Astrocyte of the cerebellum (primary cell): ENCODE measurements at regions not wholly inside any gene's neighbourhood (a gene's known extent, or its start where the extent isn't known, plus 50 kb on each side); places are given as distances from the start of the nearest gene placed in this dataset.
"Not testable (repeated sequence)": the region's sequence is repeated elsewhere in the genome, so short reads cannot be mapped to it uniquely, and the experiment has no call there.

Source experiments
- DNase-seq: peaks from one replicate; pipeline ENCODE4 v3.0.0-alpha.2; 2011; ENCODE audit warnings: low read depth
- H3K4me3 ChIP-seq: 2 replicates; pipeline ENCODE4 v1.5.1; 2011; ENCODE audit warnings: mild to moderate bottlenecking, low read depth, low read length, moderate library complexity
- in situ Hi-C: cut with HindIII; loops from 2 replicates; pipeline ENCODE4 v1.10.0; 2017; ENCODE audit warnings: low sequenced_read_pairs
- TF ChIP-seq, protein P1 (sequence below): IDR thresholded peaks from 2 replicates; pipeline ENCODE4 v1.5.1; 2012; ENCODE audit warnings: low read length, low read depth, moderate library complexity, mild to moderate bottlenecking; ENCODE audit errors: missing control alignments

DNA sequence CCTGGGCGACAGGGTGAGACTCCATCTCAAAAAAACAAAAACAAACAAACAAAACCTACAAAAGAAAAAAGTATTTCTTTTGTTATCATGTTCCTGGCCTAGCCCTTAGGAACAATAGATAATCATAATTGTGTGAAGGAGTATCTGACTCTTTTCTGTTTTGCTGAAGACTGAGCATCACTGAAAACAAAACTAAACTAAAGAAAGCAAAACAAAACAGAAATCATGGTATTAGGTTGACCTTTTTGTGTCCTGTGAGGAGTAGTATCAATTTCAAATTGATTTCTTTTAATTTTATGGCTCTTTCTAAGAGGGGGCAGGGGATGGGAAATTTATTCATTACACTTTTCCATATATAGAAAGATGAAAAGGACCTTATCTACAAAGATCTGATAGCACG lies 246.0 kb downstream of the YTHDC2 start:
- DNase-seq = no peak
- TF ChIP-seq, protein P1, sequence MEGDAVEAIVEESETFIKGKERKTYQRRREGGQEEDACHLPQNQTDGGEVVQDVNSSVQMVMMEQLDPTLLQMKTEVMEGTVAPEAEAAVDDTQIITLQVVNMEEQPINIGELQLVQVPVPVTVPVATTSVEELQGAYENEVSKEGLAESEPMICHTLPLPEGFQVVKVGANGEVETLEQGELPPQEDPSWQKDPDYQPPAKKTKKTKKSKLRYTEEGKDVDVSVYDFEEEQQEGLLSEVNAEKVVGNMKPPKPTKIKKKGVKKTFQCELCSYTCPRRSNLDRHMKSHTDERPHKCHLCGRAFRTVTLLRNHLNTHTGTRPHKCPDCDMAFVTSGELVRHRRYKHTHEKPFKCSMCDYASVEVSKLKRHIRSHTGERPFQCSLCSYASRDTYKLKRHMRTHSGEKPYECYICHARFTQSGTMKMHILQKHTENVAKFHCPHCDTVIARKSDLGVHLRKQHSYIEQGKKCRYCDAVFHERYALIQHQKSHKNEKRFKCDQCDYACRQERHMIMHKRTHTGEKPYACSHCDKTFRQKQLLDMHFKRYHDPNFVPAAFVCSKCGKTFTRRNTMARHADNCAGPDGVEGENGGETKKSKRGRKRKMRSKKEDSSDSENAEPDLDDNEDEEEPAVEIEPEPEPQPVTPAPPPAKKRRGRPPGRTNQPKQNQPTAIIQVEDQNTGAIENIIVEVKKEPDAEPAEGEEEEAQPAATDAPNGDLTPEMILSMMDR = no peak
- in situ Hi-C loops = no loop called here
- no peak overlapping the region for H3K4me3 ChIP-seq

DNA sequence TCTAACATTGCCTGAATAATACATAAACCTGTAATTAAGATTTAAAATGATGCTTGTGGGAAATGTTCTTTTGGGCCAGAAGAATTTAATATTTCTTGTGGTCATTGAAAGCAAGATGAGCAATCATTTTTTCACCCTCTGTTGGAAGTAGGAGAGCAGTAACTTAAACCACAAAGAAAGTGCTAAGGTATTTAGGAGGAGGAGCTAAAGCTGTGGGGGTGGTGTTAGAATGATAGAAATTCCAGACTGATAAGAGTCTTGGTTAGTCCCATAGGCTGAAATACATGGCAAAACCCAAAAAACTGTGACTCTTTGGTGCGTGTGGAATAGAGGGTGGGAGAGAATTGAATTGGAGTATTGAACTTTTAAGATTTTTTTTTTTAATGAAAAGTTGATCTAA lies 247.0 kb downstream of the YTHDC2 start:
- in situ Hi-C loops = no loop called here

GRCh38 chr5:113761594-113761993 lies 248.1 kb downstream of the YTHDC2 start:
- no peak overlapping the region for H3K4me3 ChIP-seq
- DNase-seq = no peak
- in situ Hi-C loops = no loop called here
- TF ChIP-seq, protein P1 = no peak

More for the DNA sequence above, 247.0 kb downstream of the YTHDC2 start:
- H3K4me3 ChIP-seq = no peak overlapping the region
- no peak for DNase-seq
- TF ChIP-seq, protein P1 = no peak

DNA sequence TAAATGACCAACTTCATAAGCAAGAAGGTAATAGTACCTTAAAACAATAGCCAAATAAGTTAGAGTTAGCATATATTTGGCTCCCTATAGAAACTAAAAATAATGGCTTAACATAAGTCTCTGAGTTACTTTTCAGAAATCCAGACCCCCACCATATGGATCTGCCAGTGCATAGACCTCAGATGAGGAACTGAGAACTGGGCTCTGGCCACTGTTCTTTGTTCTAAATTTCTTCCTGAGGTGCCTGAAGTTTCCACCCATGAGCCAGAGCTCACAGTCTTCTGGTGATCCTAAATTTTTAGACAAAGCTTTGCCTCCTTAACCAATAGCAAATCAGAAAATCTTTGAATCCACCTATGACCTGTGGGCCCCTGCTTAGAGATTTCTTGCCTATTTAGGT lies 250.9 kb downstream of the YTHDC2 start:
- DNase-seq = no peak

DNA sequence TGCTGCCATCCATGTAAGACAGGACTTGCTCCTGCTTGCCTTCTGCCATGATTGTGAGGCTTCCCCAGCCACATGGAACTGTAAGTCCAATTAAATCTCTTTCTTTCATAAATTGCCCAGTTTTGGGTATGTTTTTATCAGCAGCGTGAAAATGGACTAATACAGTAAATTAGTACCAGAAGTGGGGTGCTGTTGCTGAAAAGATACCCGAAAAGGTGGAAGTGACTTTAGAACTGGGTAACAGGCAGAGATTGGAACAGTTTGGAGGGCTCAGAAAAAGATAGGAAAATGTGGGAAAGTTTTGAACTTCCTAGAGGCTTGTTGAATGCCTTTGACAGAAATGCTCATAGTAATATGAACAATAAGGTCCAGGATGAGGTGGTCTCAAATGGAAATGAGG lies 253.3 kb downstream of the YTHDC2 start:
- in situ Hi-C loops, DNase-seq: not testable (repeated sequence)

More for the DNA sequence above, 250.9 kb downstream of the YTHDC2 start:
- in situ Hi-C loops = no loop called here
- no peak overlapping the region for H3K4me3 ChIP-seq
- TF ChIP-seq, protein P1 = no peak

GRCh38 chr5:113770648-113771047 lies 257.2 kb downstream of the YTHDC2 start:
- no peak overlapping the region for H3K4me3 ChIP-seq
- in situ Hi-C loops = no loop called here
- TF ChIP-seq, protein P1 = no peak
- no peak for DNase-seq

More for the DNA sequence above, 253.3 kb downstream of the YTHDC2 start:
- H3K4me3 ChIP-seq = not testable (repeated sequence)

DNA sequence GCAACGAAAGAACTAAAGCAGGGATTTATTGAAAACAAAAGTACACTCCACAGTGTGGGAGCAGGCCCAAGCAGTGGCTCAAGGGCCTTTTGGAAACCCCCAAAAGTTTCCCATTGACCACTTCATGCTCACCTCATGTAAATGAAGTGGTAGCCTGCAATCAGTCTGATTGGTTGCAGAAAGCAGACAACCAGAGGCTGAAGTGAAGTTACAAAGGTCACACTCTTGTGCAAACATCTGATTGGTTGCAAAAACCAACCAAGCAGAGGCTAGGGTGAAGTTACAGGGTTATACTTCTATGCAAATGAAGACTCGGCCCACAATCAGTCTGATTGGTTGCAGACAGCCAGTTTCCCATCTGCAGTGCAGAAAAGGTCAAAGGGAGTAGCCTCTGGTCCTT lies 258.0 kb downstream of the YTHDC2 start:
- no peak for DNase-seq
- TF ChIP-seq, protein P1 = no peak
- in situ Hi-C loops = no loop called here
- no peak overlapping the region for H3K4me3 ChIP-seq
